Gastroesophageal sphincter (tissue), 4 donors: ENCODE measurements at regions not wholly inside any gene's neighbourhood (a gene's known extent, or its start where the extent isn't known, plus 50 kb on each side); places are given as distances from the start of the nearest gene placed in this dataset.

ENCODE experiments used
- ATAC-seq: fragments of 150-250 bp; one replicate; pipeline ENCODE4 v1.9.1; 2016; ENCODE audit warnings: mild to moderate bottlenecking, moderate library complexity
- H3K27ac ChIP-seq, 4 donors: fragments of 200-600 bp; sonication (generic) in 3 of 4; 1 replicate in 3 of 4; 2 replicates in 1 of 4; pipeline ENCODE4 v1.5.1; 2016 to 2019
- H3K27me3 ChIP-seq: fragments of 200-600 bp; sonication (generic); one replicate; pipeline ENCODE4 v1.5.1; 2019
- H3K36me3 ChIP-seq, 2 donors: fragments of 200-600 bp; sonication (generic); one replicate each; pipeline ENCODE4 v1.5.1; 2019; ENCODE audit warnings: control low read depth in 1 of 2
- H3K4me1 ChIP-seq, 3 donors: fragments of 200-600 bp; sonication (generic); 1 replicate in 2 of 3; 2 replicates in 1 of 3; pipeline ENCODE4 v1.5.1; 2016 to 2019; ENCODE audit warnings: control low read depth in 2 of 3
- H3K4me3 ChIP-seq, 2 donors: fragments of 200-600 bp; sonication (generic); one replicate each; pipeline ENCODE4 v1.5.1; 2019; ENCODE audit warnings: mild to moderate bottlenecking in 1 of 2, moderate library complexity in 1 of 2
- H3K9me3 ChIP-seq, 3 donors: fragments of 200-600 bp; sonication (generic); one replicate each; pipeline ENCODE4 v1.5.1; 2017 to 2019; ENCODE audit warnings: control low read depth in 2 of 3
- EP300 ChIP-seq: sonication (generic); formaldehyde crosslinking; IDR thresholded peaks from one replicate; pipeline ENCODE4 v1.6.1; 2017; ENCODE audit warnings: antibody characterized with exemption, mild to moderate bottlenecking
- POLR2A ChIP-seq, 2 donors: fragments of 450-650 bp; IDR thresholded peaks; one replicate each; pipeline ENCODE4 v1.6.1; 2017; ENCODE audit warnings: antibody characterized with exemption in 2 of 2, mild to moderate bottlenecking in 2 of 2, moderate library complexity in 1 of 2
- POLR2AphosphoS5 ChIP-seq: sonication (generic); formaldehyde crosslinking; IDR thresholded peaks from one replicate; pipeline ENCODE4 v1.6.1; 2017; ENCODE audit warnings: antibody characterized with exemption
- WGBS, 2 donors: methylation state at CpG; one replicate each; pipeline ENCODE4 v1.1.5; 2018; ENCODE audit warnings: low coverage in 1 of 2; 5-methylcytosine and 5-hydroxymethylcytosine counted together
- TF ChIP-seq, protein P1 (sequence below), 4 experiments: fragments of 200-600 bp in 2 of 4; fragments of 450-650 bp in 2 of 4; sonication (generic) in 1 of 4; IDR thresholded peaks; one replicate each; pipeline ENCODE4 v1.5.1; 2017 to 2019; ENCODE audit warnings: antibody characterized with exemption in 4 of 4, mild to moderate bottlenecking in 2 of 4, moderate library complexity in 2 of 4

GRCh38 chr12:124120739-124121138, 147.7 kb downstream of the ZNF664 start:
- Histone ChIP-seq H3K36me3 (no peaks in the 10 kb centered on the region), H3K4me1 (no peaks in the 10 kb centered on the region), H3K9me3 (no peaks in the 10 kb centered on the region), H3K4me3 (no peak overlapping the region), H3K27ac (no peak overlapping the region), H3K27me3 (peaks cover 11% of the 10 kb centered on the region)
- no peak for ATAC-seq
- WGBS, 2 donors, result 71 to 86% methylated on average over 6 of the region's 6 CpGs
- TF ChIP-seq, protein P1, sequence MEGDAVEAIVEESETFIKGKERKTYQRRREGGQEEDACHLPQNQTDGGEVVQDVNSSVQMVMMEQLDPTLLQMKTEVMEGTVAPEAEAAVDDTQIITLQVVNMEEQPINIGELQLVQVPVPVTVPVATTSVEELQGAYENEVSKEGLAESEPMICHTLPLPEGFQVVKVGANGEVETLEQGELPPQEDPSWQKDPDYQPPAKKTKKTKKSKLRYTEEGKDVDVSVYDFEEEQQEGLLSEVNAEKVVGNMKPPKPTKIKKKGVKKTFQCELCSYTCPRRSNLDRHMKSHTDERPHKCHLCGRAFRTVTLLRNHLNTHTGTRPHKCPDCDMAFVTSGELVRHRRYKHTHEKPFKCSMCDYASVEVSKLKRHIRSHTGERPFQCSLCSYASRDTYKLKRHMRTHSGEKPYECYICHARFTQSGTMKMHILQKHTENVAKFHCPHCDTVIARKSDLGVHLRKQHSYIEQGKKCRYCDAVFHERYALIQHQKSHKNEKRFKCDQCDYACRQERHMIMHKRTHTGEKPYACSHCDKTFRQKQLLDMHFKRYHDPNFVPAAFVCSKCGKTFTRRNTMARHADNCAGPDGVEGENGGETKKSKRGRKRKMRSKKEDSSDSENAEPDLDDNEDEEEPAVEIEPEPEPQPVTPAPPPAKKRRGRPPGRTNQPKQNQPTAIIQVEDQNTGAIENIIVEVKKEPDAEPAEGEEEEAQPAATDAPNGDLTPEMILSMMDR (IDR thresholded peaks at IDR 0.05), result no peak
- no peak for TF ChIP-seq POLR2AphosphoS5

- 83 to 86% methylated on average over 8 of the region's 9 CpGs for WGBS, 2 donors
- TF ChIP-seq POLR2A (IDR thresholded peaks at IDR 0.05), result no peak
- no peak overlapping the region for H3K27ac ChIP-seq
Observed at GRCh38 chr12:124122722-124123121, 149.7 kb downstream of the ZNF664 start.

DNA sequence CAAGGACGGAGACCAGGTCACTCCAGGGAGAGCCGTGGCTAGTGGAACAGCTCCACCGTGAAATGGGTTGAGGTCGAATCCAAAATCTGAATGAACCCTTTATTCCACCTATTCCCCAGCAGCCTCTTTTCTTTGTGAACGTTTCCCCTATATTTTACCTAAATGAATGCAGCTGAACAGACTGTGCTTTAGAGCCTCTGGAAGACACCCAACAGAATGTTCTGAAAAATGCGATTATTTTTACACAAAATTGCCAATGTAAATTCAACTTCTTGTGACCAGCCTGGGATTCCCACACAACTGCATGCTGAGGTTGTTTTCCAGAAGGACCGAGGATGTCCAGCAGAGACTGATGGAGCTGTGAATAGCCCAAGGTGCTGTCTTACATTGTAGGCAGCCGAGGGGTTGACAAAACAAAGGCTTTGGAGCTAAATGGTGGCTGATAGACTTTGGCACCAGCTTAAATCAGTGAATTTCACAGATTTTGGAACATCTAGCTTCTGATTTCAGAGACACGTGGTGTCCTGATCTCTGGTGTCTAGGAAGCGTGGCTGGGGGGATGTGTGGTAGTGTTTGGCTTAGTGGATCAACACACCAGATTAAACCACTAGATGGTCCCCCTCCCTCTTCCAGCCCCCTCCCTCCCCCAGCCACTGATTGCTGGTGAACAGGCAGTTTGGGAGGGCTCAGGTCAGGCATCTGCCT, 150.4 kb downstream of the ZNF664 start:
- Histone ChIP-seq H3K36me3 (no peaks in the 10 kb centered on the region), H3K9me3 (no peaks in the 10 kb centered on the region), H3K27me3 (peaks cover 7% of the 10 kb centered on the region), H3K4me3 (no peak overlapping the region), H3K27ac (no peak overlapping the region), H3K4me1 (no peaks in the 10 kb centered on the region)
- no peak for ATAC-seq
- TF ChIP-seq POLR2AphosphoS5 (no peak), EP300 (no peak), POLR2A (IDR thresholded peaks at IDR 0.05) (no peak)
- TF ChIP-seq, protein P1 (IDR thresholded peaks at IDR 0.05), result no peak
- WGBS, 2 donors, result 61% methylated on average over 10 of the region's 10 CpGs; no CpG with 5 or more reads in 1 of the 2 donors

More at GRCh38 chr12:124122722-124123121, 149.7 kb downstream of the ZNF664 start:
- Histone ChIP-seq H3K27me3 (peaks cover 7% of the 10 kb centered on the region), H3K36me3 (no peaks in the 10 kb centered on the region), H3K9me3 (no peaks in the 10 kb centered on the region), H3K4me1 (no peaks in the 10 kb centered on the region), H3K4me3 (no peak overlapping the region)
- no peak for ATAC-seq

DNA sequence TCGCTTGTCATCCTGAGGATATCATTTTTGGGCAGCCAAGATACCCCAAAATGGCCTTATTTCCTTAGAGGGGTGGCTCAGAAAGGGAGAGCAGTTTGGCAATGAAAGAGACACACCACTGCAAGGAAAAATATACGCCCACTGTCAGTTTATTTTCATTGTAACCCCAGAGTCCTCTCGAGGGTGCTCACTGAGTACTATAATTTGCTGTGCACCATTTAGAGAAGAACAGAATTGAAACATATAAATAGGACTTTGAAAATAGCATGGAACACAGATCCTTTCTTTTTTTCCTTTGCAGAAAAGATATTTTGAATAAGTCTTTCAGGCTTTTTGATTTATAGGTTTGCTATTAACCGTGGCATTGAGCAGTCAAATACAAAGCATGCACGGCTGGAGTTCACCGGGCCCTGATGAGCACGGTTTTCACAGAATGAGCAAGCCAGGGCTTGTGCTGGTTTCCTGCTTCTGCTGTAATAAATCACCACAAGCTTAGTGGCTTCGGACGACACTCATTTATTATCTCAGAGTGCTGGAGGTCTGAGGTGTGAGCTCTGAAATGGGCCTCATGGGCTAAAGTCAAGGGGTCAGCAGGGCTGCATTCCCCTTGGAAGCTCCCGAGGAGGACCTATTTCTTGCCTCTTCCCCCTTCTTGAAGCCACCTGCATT, 152.3 kb downstream of the ZNF664 start:
- Histone ChIP-seq H3K36me3 (no peaks in the 10 kb centered on the region), H3K9me3 (no peaks in the 10 kb centered on the region), H3K4me1 (no peaks in the 10 kb centered on the region), H3K27me3 (no peaks in the 10 kb centered on the region), H3K27ac (no peak overlapping the region), H3K4me3 (no peak overlapping the region)
- TF ChIP-seq, protein P1 (IDR thresholded peaks at IDR 0.05), result no peak
- TF ChIP-seq POLR2AphosphoS5 (no peak), EP300 (no peak), POLR2A (IDR thresholded peaks at IDR 0.05) (no peak)
- 56 to 58% methylated on average over 9 to 10 of the region's 10 CpGs for WGBS, 2 donors
- no peak for ATAC-seq

DNA sequence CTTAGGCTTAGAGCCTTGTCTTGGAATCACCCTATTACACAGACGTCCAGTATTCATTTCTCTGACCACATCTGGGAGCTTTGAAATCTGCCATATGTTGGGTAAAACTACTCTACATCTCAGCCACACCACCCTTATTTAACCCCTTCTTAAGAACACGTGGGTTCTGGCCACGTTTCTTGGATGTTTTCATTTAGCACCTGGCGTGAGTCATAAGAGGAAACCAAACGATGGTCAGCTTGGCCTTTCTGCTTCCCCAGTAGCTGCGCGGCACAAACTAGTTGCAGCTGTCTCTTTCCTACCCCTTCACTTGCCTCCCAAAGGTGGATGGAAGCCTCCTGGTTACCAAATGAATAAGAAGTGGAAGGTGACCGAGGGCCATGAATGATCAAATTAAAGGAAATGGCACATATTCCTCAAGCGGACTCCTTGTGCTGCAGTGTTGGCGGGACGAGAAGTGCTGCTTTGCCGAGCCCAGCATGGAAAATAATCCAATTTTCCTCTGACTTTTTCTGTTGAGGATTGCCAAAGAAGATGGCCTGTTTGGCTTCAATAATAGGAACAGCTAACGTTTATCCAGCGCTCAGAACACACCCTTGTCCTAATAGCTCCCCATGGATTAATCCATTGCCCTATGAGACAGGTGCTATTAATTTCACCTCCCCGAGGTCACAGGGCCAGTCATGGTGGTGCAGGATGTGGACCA, 154.1 kb downstream of the ZNF664 start:
- TF ChIP-seq, protein P1 (IDR thresholded peaks at IDR 0.05), result no peak
- TF ChIP-seq POLR2A (IDR thresholded peaks at IDR 0.05) (no peak), EP300 (no peak), POLR2AphosphoS5 (no peak)
- Histone ChIP-seq H3K36me3 (no peaks in the 10 kb centered on the region), H3K27ac (no peak overlapping the region), H3K4me1 (no peaks in the 10 kb centered on the region), H3K4me3 (no peak overlapping the region), H3K9me3 (no peaks in the 10 kb centered on the region), H3K27me3 (no peaks in the 10 kb centered on the region)
- WGBS, 2 donors, result 58 to 65% methylated on average over 9 to 14 of the region's 15 CpGs
- ATAC-seq, result no peak
